ENCODE measurements at regions not wholly inside any gene's neighbourhood (a gene's known extent, or its start where the extent isn't known, plus 50 kb on each side); places are given as distances from the start of the nearest gene placed in this dataset.
"Not testable (repeated sequence)": the region's sequence is repeated elsewhere in the genome, so short reads cannot be mapped to it uniquely, and the experiment has no call there.

GRCh38 chr6:159642995-159643394 is 50.0 kb downstream of the SOD2 start:
- DNase-seq (ENCODE audit: low read depth in 2 of 2): no peak

- DNase-seq (ENCODE audit: low read depth in 2 of 2): no peak
Measured at GRCh38 chr6:159642481-159642880, 50.6 kb downstream of the SOD2 start.

GRCh38 chr6:159640722-159641482 is 52.1 kb downstream of the SOD2 start:
- no peak for DNase-seq (ENCODE audit: low read depth in 2 of 2)

GRCh38 chr6:159640322-159640721 is 52.7 kb downstream of the SOD2 start:
- no peak for DNase-seq (ENCODE audit: low read depth in 2 of 2)

GRCh38 chr6:159639721-159640120 is 53.3 kb downstream of the SOD2 start:
- no peak for DNase-seq (ENCODE audit: low read depth in 2 of 2)

- peak in 1 of 2 donors; percentile 29 for DNase-seq (ENCODE audit: low read depth in 2 of 2)
Measured at GRCh38 chr6:159633196-159633595, 59.8 kb downstream of the SOD2 start.

- no peak for DNase-seq (ENCODE audit: low read depth in 2 of 2)
Measured at GRCh38 chr6:159631886-159632285, 61.2 kb downstream of the SOD2 start.

- DNase-seq (ENCODE audit: low read depth in 2 of 2): no peak
Measured at GRCh38 chr6:159627939-159628338, 65.1 kb downstream of the SOD2 start.

GRCh38 chr6:159626506-159626905 is 66.5 kb downstream of the SOD2 start:
- DNase-seq (ENCODE audit: low read depth in 2 of 2): not testable (repeated sequence)

- no peak for DNase-seq (ENCODE audit: low read depth in 2 of 2)
Measured at GRCh38 chr6:159623156-159623555, 69.9 kb downstream of the SOD2 start.

- DNase-seq (ENCODE audit: low read depth in 2 of 2): no peak
Measured at GRCh38 chr6:159620947-159621346, 72.1 kb downstream of the SOD2 start.

- DNase-seq (ENCODE audit: low read depth in 2 of 2): no peak
Measured at GRCh38 chr6:159617444-159617843, 75.6 kb downstream of the SOD2 start.

GRCh38 chr6:159616456-159616855 is 76.6 kb downstream of the SOD2 start:
- no peak for DNase-seq (ENCODE audit: low read depth in 2 of 2)

- no peak for DNase-seq (ENCODE audit: low read depth in 2 of 2)
Measured at GRCh38 chr6:159615918-159616317, 77.1 kb downstream of the SOD2 start.

- no peak for DNase-seq (ENCODE audit: low read depth in 2 of 2)
Measured at GRCh38 chr6:159610881-159611280, 82.2 kb downstream of the SOD2 start.

GRCh38 chr6:159609652-159610178 is 83.3 kb downstream of the SOD2 start:
- DNase-seq (ENCODE audit: low read depth in 2 of 2): no peak

- DNase-seq (ENCODE audit: low read depth in 2 of 2): peak in 1 of 2 donors; percentile 38
Measured at GRCh38 chr6:159608961-159609651, 83.9 kb downstream of the SOD2 start.

GRCh38 chr6:159606786-159607185 is 86.3 kb downstream of the SOD2 start:
- no peak for DNase-seq (ENCODE audit: low read depth in 2 of 2)

GRCh38 chr6:159604443-159604956 is 88.5 kb downstream of the SOD2 start:
- DNase-seq (ENCODE audit: low read depth in 2 of 2): no peak

GRCh38 chr6:159602431-159603041 is 90.5 kb downstream of the SOD2 start:
- DNase-seq (ENCODE audit: low read depth in 2 of 2): no peak

GRCh38 chr6:159601211-159601610 is 91.8 kb downstream of the SOD2 start:
- no peak for DNase-seq (ENCODE audit: low read depth in 2 of 2)

- peak in 1 of 2 donors; percentile 24 for DNase-seq (ENCODE audit: low read depth in 2 of 2)
Measured at GRCh38 chr6:159595173-159595572, 97.9 kb downstream of the SOD2 start.
